Right hindlimb (tissue), 1 donor: ENCODE measurements at regions not wholly inside any gene's neighbourhood (a gene's known extent, or its start where the extent isn't known, plus 50 kb on each side); places are given as distances from the start of the nearest gene placed in this dataset.
"Not testable (repeated sequence)": the region's sequence is repeated elsewhere in the genome, so short reads cannot be mapped to it uniquely, and the experiment has no call there.

ENCODE experiments used
- DNase-seq: peaks from one replicate; pipeline ENCODE4 v3.0.0-alpha.2; 2018

DNA sequence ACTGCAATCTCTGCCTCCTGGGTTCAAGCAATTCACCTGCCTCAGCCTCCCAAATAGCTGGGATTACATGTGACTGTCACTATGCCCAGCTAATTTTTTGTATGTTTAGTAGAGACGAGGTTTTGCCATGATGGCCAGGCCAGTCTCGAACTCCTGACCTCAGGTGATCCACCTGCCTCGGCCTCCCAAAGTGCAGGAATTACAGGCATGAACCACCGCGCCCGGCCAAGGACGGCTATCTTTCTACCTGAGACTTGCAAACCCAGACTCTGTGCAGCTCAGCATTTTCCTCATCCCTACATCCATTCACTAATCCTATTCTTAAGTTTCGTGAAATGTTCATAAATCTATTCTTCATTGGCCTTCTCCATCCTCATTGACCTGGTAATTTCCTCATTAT, 330.0 kb downstream of the ANTXR2 start:
- DNase-seq: no peak

DNA sequence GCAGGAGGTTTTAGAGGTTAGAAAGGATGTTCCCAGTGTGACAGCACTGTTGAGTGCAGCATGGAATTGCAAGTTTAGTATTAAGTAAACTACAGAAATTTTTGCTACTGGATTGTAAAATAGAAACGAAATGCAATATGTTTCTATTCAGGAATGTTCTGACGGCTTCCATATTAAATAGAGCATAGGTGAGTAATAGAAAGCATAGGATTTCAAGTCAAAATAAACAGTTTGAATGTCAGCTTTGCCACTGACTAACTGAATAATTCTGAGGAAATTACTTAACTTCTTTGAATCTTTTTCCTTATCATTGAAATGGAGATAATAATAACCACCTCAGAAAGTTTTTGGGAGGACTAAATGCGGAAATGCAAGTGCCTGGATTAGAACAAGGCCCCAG, 331.9 kb upstream of the GK2 start:
- DNase-seq: no peak

DNA sequence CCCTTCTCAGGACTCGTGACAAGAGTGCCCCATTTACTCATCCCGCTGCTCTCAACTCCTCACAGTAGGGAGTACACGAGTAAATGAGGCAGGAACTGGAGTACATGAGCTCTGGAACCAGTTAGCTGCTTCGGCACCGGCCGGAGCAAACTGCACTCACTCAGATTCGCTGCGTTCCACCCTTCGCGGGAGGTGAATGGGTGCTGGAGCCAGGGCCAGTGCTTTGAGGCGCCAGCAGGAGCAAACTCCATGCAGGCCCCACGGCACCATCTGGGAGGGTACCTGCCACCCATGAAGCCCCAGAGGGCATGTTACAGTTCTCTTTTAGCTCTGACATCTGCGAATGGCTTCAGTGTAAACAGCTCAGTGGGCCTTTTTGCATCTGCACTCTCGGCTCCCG, 315.5 kb upstream of the GK2 start:
- DNase-seq: no peak

DNA sequence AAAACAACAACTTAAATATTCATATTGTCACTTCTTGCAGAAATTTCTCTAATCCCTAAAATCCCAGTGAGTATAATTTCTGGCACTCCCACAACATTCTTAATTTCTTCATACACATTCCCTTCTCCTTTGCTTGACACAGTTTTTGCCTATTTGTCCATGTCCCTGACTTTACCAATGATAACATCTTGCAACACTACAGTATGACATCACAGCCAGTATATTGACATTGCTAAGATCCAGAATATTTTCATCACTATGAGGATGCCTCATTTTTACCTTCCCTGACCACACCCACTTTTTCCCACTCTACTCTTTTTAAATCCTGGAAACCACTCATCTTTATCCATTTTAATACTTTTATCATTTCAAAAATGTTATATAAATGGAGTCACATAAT, 292.3 kb upstream of the GK2 start:
- no peak for DNase-seq

DNA sequence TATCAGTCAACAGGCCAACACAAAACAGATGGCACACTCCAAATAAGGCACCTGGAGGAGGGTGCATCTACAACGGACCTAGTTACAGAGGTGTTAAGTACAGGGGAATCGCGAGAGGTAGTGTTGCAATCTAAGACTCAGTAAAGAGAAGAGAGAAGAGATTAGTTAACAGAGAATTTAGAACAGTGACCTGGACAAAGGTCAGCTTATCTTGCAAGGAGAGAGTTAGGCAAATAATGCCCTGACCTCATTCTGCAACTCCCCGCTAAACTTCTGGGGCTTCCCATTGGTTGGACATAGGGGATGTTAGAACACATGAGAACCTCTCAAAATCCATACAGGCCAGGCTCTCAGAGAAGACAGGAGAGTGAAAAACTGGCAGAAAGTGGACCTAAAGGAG, 289.4 kb upstream of the GK2 start:
- DNase-seq: no peak

DNA sequence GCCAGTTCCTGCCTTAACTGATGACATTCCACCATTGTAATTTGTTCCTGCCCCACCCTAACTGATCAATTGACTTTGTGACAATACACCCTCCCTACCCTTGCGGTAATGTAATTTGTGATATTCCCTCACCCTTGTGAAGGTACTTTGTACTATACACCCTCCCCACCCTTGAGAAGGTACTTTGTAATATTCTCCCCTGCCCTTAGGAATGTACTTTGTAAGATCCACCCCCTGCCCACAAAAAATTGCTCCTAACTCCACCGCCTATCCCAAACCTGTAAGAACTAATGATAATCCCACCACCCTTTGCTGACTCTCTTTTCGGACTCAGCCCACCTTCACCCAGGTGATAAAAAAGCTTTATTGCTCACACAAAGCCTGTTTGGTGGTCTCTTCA, 288.5 kb upstream of the GK2 start:
- not testable (repeated sequence) for DNase-seq

DNA sequence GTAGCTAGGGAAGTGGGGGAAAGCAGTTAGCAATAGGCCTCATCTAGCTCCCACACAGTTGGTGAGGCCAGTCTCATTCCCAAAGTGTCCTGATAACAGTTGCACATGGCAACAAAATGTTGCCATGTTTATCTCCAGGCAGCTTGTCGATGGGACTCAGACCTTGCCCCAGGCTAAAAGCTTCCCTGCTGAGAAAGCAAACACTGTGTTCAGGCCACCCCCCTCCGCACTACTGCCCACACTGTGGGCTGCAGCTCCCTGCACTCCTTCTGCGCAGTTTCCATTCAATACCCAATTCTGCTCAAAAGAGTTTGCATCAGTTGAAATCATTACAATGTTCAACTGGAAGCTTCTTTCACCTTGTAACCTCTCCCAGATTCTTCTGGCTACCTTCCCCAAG, 287.8 kb upstream of the GK2 start:
- no peak for DNase-seq

DNA sequence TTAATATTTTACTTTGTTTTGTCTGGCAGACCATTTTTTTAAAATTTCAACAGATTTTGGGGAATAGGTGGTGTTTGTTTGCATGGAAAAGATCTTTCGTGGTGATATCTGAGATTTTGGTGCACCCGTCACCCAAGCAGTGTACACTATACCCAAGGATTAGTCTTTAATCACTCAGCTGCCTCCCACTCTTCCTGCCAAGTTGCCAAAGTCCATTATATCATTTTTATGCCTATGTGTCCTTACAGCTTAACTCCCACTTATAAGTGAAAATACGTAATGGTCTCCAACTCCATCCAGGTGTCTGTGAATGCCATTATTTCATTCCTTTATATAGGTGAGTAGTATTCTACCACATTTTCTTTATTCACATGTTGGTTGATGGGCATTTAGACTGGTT, 281.7 kb upstream of the GK2 start:
- no peak for DNase-seq

DNA sequence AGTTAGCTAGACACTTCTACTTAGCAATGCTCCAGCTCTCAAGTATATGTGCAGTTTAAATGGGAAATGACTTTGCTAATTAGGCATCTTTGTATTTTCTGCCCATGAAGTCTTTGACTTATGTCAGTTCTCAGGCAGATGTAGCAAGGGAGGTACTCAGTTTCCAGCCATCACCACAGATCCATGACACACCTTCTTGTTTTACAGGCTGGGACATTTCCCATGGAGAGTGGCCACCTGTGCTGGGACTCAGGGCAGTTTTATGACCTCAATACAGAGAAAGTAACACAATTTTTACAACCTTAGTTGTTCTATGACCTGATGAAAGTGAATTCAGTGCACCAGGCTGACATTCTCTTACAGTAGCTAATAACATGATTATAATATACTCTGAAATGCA, 280.7 kb upstream of the GK2 start:
- DNase-seq: no peak

DNA sequence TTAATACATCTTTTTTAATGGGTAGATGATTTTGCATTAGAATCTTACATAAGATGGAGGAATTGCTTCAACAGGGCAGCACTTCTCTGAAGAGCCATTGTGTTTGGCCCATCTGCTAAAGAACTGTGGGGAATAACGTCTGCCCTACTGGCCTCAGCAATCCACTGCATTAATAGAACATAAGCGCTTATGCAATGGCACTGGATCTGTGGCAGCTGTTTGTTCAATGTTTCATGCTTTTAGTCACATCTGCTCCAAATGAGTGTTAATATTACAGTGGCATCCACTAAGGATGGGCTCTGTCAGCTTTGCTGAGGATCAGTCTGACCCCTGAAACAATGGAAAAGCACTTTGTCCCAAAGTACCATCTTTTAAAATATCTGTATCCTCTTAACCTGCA, 279.0 kb upstream of the GK2 start:
- DNase-seq: peak; percentile 35

DNA sequence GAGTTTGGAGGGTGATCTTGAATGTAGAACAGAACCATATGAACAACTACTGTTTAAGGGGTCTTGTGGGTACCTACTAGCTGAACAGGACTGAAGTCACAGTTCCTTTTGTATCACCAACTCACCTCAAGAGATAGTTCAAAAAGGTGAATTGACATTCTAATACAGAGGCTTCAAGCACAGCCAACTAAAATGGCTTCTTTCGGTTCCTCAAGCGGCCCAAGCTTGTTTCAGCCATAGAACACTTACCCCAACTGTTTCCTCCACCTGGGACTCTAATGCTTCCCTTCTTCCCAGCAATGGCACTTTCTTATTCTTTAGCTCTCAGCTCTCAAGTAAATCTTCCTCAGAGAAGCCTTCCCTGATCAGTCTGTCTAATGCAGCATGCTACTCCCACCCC, 277.5 kb upstream of the GK2 start:
- no peak for DNase-seq

DNA sequence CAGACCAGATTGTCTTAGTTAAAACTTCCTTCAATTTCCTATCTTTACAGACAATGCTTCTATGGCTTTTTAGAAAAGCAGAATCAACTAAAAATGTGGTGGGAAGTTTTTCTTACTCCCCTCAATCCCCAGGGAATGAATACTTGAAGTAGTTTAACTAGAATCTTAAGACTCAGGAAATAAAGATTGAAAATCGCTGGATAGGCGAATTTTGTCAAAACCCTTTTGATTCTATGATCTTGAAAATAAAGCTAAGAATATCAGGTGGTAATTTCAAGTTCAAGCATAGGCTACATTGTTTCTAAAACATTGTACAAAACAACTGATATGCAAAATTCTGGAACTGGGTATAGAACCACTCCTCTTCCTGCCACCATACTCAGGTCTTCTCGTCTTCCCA, 276.5 kb upstream of the GK2 start:
- no peak for DNase-seq

DNA sequence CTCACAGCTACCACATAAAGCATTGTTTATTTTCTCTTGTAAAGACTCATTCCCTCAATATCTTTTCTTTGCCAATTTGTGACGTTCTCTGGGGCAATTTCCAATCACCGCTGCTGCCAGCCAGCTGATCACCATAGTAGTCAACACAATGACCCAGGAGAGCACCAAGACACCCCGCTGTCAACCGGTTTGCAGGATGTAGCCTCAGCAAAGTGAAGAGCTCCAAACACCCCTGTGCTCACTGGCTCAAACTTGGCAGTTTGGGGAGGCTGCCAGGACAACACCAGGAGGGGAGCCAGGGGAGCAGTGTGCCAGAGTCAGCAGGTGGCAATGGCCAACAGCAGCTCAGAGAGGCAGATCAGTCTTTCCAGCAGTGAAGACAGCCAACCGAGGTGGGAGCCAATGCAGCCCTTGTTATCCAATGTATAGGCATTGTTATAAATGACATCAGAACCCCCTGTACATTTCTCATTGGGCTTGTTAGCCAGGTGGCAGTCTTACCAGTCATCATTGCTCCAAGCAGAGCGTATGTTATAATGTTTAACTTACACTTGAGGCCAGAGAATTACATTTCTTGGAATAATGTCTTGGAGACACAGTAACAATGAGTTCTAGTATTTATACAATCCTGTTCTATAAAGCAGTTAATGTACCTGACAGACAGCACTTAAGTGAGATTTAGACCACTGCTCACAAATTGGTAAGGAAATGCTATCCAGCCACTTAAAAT, 274.9 kb upstream of the GK2 start:
- DNase-seq: peak; percentile 78

DNA sequence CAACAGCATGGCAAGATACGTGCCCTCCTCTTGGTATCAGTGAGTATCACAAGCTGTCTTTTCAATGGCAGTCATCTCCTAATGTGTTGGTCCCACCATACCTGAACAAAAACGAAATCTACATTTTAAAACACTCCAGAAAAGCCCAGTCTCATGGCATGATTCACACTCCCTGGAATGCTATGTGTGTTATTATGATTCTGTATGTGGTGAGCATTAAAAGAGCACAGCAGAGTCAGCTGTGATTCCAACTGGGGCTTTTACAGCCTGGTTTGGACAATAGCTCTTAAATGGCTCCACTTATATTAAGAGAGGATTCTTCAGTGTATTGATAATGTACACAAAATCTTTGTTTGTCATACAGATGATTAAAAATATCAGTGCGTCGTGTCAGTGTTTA, 274.1 kb upstream of the GK2 start:
- DNase-seq: no peak

DNA sequence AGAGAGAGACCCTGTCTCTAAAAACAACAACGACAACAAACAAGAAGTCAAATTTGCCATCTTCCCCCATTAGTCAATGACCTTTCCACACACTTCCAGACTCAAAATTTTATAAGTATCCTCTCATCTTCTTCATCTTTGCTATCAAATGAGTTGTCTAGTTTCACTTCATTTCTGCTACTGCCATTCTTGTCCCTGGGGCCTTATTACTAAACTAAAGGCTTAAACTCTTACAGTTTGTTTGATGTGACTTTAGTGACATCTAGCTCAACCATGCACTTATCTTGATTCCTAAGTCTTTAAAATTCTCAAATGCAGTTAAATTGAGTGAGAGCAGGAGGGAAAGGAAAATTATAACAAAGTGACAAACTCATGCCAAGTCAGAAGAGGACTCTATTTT, 271.8 kb upstream of the GK2 start:
- DNase-seq: no peak

DNA sequence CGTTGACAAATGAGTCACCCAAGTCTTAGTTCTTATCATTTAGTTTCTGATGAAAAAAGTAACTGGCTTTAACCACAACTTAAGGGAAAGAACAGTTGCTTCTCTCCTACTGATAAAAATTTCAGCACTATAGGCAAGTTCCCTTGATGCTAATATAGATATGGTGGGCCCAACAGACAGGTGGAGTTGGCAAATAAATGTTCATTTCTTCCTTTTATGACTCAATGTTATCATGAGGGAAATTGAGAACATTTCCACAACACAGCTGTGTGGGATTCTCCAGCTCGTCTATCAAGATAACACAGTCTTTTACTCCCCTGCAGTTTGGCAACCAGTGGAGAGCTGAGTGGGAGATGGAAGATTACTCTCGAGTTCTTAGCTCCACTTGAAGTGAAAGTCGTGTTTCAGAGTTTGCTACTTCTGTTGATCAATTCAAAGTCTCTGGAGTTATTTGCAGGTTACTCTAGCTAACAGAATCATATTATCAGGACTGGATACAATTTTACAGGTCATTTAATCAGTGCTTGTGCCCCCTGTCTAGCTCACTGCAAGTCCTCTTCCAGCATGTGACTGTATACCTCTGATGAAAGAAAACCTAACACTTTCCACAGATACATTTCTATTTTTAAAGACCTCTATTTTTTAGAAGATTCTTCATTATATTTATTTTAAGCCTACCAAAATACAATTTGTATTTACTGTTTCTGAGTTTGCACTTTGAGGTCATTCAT, 270.6 kb upstream of the GK2 start:
- no peak for DNase-seq

DNA sequence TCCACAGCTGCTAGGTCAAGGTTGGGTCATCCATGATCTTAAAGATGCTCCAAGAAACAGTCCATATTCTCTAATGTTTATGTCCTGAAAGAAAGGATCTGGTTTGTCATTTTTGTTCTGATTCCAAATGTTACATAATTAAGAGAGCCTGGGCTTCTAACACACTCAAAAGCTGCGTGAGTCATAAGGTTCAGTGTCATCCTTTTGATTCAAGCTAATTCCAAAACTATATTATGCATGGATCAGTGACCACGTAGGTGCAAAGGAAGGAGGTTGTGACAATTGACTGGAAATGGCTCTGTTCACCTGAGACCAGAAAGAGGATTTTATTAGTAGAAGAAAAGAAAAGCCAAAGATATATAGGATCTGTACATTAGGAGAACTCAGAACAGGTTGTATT, 268.7 kb upstream of the GK2 start:
- DNase-seq: no peak

DNA sequence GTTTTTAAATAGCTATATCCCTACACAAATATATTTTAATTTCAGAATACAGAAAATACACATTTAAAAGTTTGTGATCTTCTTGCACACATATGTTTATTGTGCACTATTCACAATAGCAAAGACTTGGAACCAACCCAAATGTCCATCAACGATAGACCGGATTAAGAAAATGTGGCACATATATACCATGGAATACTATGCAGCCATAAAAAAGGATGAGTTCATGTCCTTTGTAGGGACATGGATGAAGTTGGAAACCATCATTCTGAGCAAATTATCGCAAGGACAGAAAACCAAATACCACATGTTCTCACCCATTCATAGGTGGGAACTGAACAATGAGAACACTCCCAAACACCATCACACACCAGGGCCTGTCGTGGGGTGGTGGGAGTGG, 266.9 kb upstream of the GK2 start:
- DNase-seq: not testable (repeated sequence)

DNA sequence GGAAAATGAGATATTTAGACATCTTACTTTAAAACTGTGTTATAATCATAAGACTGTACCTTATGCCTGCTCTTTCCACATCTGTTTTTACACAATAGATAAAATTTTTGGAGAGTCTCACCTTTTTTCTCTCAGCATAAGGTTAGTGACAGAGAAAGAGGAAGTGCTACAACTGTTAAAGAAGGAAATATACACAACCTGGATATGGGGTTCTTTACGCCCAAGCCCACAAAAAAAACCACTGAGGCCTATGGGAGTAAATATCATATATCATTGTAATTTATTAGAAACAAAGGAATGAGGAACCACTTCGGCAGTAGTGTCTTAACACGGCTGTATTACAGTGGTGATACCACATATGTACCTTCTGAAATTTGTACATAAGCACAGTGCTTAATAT, 265.9 kb upstream of the GK2 start:
- no peak for DNase-seq

DNA sequence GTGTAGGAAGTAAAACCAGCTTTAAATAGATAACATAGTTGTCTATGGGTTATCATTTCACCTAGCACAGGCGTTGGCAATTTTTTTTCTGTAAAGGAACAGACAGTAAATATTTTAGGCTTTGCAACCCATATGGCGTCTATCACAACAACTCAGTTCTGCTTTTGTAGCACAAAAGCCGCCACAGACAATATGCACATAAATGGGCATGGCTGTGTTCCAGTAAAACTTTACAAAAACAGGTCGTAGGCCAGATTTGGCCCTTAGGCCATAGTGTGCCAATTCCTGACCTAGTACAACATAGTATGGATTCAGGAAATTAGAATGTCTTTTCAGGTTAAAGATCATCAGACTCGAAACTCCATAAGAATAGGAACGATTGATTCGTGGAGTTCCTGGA, 265.3 kb upstream of the GK2 start:
- DNase-seq: no peak

DNA sequence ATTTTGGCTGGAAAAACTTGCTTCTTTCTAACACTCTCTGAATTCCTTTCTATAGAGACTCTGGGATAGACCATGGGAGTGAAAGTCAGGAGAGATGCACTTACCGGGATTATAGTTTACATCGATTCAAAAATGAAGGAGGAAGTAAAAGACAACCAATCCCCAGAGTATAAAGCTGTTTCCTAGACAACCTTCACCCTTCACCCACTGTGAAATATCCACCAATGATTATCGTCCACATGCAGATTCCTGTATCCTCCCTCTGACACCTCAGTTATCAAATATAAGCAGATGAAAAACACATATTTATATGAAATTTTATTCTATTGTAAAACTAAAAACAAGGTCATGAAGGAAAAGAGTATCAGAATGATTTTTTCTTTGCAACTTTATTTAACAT, 258.8 kb upstream of the GK2 start:
- no peak for DNase-seq

DNA sequence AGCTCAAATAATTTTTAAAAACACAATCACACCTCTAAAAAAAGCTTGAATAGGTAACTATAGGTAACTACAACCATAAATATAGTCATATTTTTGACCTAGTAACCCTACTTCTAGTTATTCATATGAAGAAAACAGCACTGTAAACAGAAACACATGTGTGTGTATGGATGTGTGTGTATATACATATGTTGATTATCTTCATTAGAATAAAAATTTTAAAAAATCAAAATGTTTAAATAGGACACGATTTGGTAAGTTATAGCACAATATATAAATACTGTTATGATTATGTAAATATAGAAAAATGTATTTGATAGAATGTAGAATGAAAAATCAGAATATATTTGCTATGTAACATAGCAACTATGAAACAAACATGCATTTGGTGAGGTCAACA, 258.1 kb upstream of the GK2 start:
- no peak for DNase-seq

DNA sequence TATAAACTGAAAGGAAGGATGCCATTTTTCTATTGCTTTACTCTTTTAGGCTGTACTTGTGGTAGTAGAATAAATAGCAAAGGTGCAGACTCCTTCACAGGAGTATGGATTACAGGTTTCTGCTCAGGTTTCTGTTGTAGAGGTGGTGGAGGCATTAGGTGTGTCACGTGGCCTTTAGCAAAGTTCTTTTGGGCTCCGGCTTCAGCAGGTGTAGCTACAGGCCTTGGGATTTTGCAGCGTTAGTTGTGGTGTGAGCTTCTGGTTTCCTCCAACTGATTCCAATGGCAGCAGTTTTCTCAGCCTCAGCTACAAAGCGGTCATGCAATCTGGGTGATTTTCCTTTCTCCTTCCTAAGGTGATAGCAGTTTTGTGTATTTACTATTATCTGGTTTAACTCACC, 255.8 kb upstream of the GK2 start:
- DNase-seq: no peak

DNA sequence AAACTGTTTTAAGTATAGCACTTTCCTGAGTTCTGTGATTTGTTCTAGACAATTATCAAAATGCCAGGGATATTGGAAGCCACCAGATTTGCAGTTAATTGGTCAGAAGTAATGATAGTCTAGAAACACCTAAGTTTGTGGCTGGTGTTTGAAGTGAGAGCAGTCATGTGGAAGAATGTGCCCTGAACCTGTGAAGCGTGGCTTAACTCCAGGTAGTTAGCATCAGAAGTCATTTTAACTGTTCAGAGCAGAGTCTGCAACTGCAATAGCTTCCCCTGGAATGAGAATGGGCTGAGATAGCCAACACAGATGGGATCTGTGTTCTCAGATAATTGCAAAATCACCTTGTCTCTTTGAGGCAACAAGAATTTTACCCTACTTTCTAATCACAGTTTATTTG, 255.1 kb upstream of the GK2 start:
- no peak for DNase-seq

DNA sequence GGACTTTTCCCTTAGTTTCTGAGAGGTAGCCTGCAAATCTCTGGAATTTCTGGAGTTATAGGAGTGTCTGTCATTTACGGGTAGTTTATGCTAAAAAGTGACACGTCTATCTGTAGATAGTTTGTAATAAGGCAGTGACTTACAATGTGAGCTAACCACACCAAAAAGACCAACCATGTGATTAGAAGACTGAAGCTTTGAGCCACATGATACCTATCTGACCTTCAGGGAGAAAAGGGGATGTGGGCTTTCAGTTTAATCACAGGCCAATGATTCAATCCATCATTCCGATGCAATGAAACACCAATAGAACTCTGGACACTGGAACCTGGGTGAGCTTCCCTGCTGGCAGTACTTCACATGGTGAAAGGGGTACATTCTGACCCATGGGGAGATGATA, 254.6 kb upstream of the GK2 start:
- DNase-seq: no peak
